Natural killer cell treated with Interleukin-12 subunit alpha and Interleukin-12 subunit beta and Interleukin-15 and Interleukin-18, amount 100 ng/mL, for 72 hours (primary cell): ENCODE measurements at regions not wholly inside any gene's neighbourhood (a gene's known extent, or its start where the extent isn't known, plus 50 kb on each side); places are given as distances from the start of the nearest gene placed in this dataset.

Experiments
- ATAC-seq, 2 donors: fragments of 150-1000 bp; cut with Tn5 transposase in 1 of 2; sonication (Bioruptor Pico), chemical (Tn5 transposase) in 1 of 2; 2 replicates each; pipeline ENCODE4 v1.10.0; 2021
- DNase-seq: peaks from one replicate; pipeline ENCODE4 v3.0.0; 2022; ENCODE audit warnings: low spot score
- H3K27ac Mint-ChIP-seq, 2 donors: 1 replicate in 1 of 2; 2 replicates in 1 of 2; pipeline ENCODE4 v1.8.0; 2022; ENCODE audit warnings: mixed read lengths in 2 of 2, mild to moderate bottlenecking in 1 of 2, moderate library complexity in 1 of 2
- H3K27me3 Mint-ChIP-seq, 2 donors: 1 replicate in 1 of 2; 2 replicates in 1 of 2; pipeline ENCODE4 v1.8.0; 2022; ENCODE audit warnings: mixed read lengths in 2 of 2
- H3K36me3 Mint-ChIP-seq: one replicate; pipeline ENCODE4 v1.8.0; 2022; ENCODE audit warnings: mixed read lengths
- H3K4me1 Mint-ChIP-seq, 2 donors: 1 replicate in 1 of 2; 2 replicates in 1 of 2; pipeline ENCODE4 v1.8.0; 2022; ENCODE audit warnings: low read depth in 2 of 2, mixed read lengths in 2 of 2, mild to moderate bottlenecking in 1 of 2
- H3K4me3 Mint-ChIP-seq: one replicate; pipeline ENCODE4 v1.8.0; 2022; ENCODE audit warnings: mixed read lengths
- H3K9me3 Mint-ChIP-seq: 2 replicates; pipeline ENCODE4 v1.8.0; 2022; ENCODE audit warnings: mixed read lengths

GRCh38 chr9:87097238-87097637, 149.9 kb upstream of the GAS1 start:
- Mint-ChIP-seq H3K4me1 (no peaks in the 10 kb centered on the region), H3K9me3 (no peaks in the 10 kb centered on the region), H3K36me3 (no peaks in the 10 kb centered on the region), H3K4me3 (no peak overlapping the region), H3K27me3 (peaks cover 16 to 34% of the 10 kb centered on the region in 2 donors), H3K27ac (no peak overlapping the region)
- DNase-seq (no peak), ATAC-seq (no peak)

- Mint-ChIP-seq H3K36me3 (no peaks in the 10 kb centered on the region), H3K27me3 (peaks cover 22 to 24% of the 10 kb centered on the region in 2 donors), H3K4me1 (no peaks in the 10 kb centered on the region), H3K4me3 (no peak overlapping the region), H3K27ac (no peak overlapping the region), H3K9me3 (no peaks in the 10 kb centered on the region)
- no peak for DNase-seq
- ATAC-seq, result no peak
Observed at GRCh38 chr9:87099407-87099806, 152.1 kb upstream of the GAS1 start.

- Mint-ChIP-seq H3K9me3 (no peaks in the 10 kb centered on the region), H3K4me3 (no peak overlapping the region), H3K36me3 (no peaks in the 10 kb centered on the region), H3K4me1 (no peaks in the 10 kb centered on the region), H3K27me3 (peaks cover 22 to 26% of the 10 kb centered on the region in 2 donors), H3K27ac (no peak overlapping the region)
- DNase-seq, result no peak
- no peak for ATAC-seq
Observed at GRCh38 chr9:87100001-87100400, 152.7 kb upstream of the GAS1 start.

- H3K36me3 Mint-ChIP-seq, result no peaks in the 10 kb centered on the region
- H3K9me3 Mint-ChIP-seq, result no peaks in the 10 kb centered on the region
- no peak overlapping the region for H3K27ac Mint-ChIP-seq
- no peaks in the 10 kb centered on the region for H3K4me1 Mint-ChIP-seq
- ATAC-seq (no peak), DNase-seq (no peak)
- no peak overlapping the region for H3K4me3 Mint-ChIP-seq
- peaks cover 26 to 45% of the 10 kb centered on the region in 2 donors for H3K27me3 Mint-ChIP-seq
Observed at GRCh38 chr9:87102126-87102525, 154.8 kb upstream of the GAS1 start.

GRCh38 chr9:87107072-87107471, 159.8 kb upstream of the GAS1 start:
- ATAC-seq (no peak), DNase-seq (no peak)
- Mint-ChIP-seq H3K9me3 (peaks cover 2% of the 10 kb centered on the region), H3K27ac (no peak overlapping the region), H3K27me3 (peaks cover 25 to 55% of the 10 kb centered on the region in 2 donors), H3K4me1 (no peaks in the 10 kb centered on the region), H3K36me3 (no peaks in the 10 kb centered on the region), H3K4me3 (no peak overlapping the region)

- Mint-ChIP-seq H3K36me3 (no peaks in the 10 kb centered on the region), H3K27ac (no peak overlapping the region), H3K9me3 (peaks cover 2% of the 10 kb centered on the region), H3K4me3 (no peak overlapping the region), H3K4me1 (no peaks in the 10 kb centered on the region), H3K27me3 (peaks cover 19 to 55% of the 10 kb centered on the region in 2 donors)
- DNase-seq, result no peak
- ATAC-seq, result no peak
Observed at GRCh38 chr9:87108661-87109060, 161.4 kb upstream of the GAS1 start.

- H3K4me1 Mint-ChIP-seq, result no peaks in the 10 kb centered on the region
- H3K9me3 Mint-ChIP-seq, result peaks cover 2% of the 10 kb centered on the region
- no peak overlapping the region for H3K27ac Mint-ChIP-seq
Observed at GRCh38 chr9:87109231-87109631, 161.9 kb upstream of the GAS1 start.

GRCh38 chr9:87109851-87110250, 162.5 kb upstream of the GAS1 start:
- Mint-ChIP-seq H3K27me3 (peaks cover 22 to 64% of the 10 kb centered on the region in 2 donors), H3K9me3 (peaks cover 2% of the 10 kb centered on the region), H3K4me1 (no peaks in the 10 kb centered on the region), H3K27ac (no peak overlapping the region), H3K36me3 (no peaks in the 10 kb centered on the region), H3K4me3 (no peak overlapping the region)
- ATAC-seq (no peak), DNase-seq (no peak)

More at GRCh38 chr9:87109231-87109631, 161.9 kb upstream of the GAS1 start:
- ATAC-seq (no peak), DNase-seq (no peak)
- no peak overlapping the region for H3K4me3 Mint-ChIP-seq
- H3K27me3 Mint-ChIP-seq, result peaks cover 22 to 59% of the 10 kb centered on the region in 2 donors
- no peaks in the 10 kb centered on the region for H3K36me3 Mint-ChIP-seq

GRCh38 chr9:87111010-87111409, 163.7 kb upstream of the GAS1 start:
- no peak overlapping the region for H3K27ac Mint-ChIP-seq

GRCh38 chr9:87112656-87113055, 165.3 kb upstream of the GAS1 start:
- H3K9me3 Mint-ChIP-seq, result peaks cover 2% of the 10 kb centered on the region
- ATAC-seq (no peak), DNase-seq (no peak)
- no peaks in the 10 kb centered on the region for H3K36me3 Mint-ChIP-seq
- peaks cover 17 to 49% of the 10 kb centered on the region in 2 donors for H3K27me3 Mint-ChIP-seq
- no peaks in the 10 kb centered on the region for H3K4me1 Mint-ChIP-seq
- no peak overlapping the region for H3K27ac Mint-ChIP-seq
- H3K4me3 Mint-ChIP-seq, result no peak overlapping the region

More at GRCh38 chr9:87111010-87111409, 163.7 kb upstream of the GAS1 start:
- no peaks in the 10 kb centered on the region for H3K4me1 Mint-ChIP-seq
- ATAC-seq, result no peak
- no peak overlapping the region for H3K4me3 Mint-ChIP-seq
- DNase-seq, result no peak
- peaks cover 2% of the 10 kb centered on the region for H3K9me3 Mint-ChIP-seq
- H3K27me3 Mint-ChIP-seq, result peaks cover 20 to 64% of the 10 kb centered on the region in 2 donors
- no peaks in the 10 kb centered on the region for H3K36me3 Mint-ChIP-seq

GRCh38 chr9:87113874-87114273, 166.6 kb upstream of the GAS1 start:
- H3K4me3 Mint-ChIP-seq, result no peak overlapping the region
- peaks cover 17 to 38% of the 10 kb centered on the region in 2 donors for H3K27me3 Mint-ChIP-seq
- peaks cover 2% of the 10 kb centered on the region for H3K9me3 Mint-ChIP-seq
- ATAC-seq (no peak), DNase-seq (no peak)
- H3K27ac Mint-ChIP-seq, result no peak overlapping the region
- no peaks in the 10 kb centered on the region for H3K36me3 Mint-ChIP-seq
- H3K4me1 Mint-ChIP-seq, result no peaks in the 10 kb centered on the region

GRCh38 chr9:87115785-87116184, 168.5 kb upstream of the GAS1 start:
- no peak for ATAC-seq
- Mint-ChIP-seq H3K36me3 (no peaks in the 10 kb centered on the region), H3K27ac (no peak overlapping the region), H3K4me3 (no peak overlapping the region), H3K27me3 (peaks cover 17 to 31% of the 10 kb centered on the region in 2 donors), H3K4me1 (no peaks in the 10 kb centered on the region), H3K9me3 (no peaks in the 10 kb centered on the region)
- DNase-seq, result no peak

GRCh38 chr9:87116492-87116891, 169.2 kb upstream of the GAS1 start:
- ATAC-seq (no peak), DNase-seq (no peak)
- H3K27me3 Mint-ChIP-seq, result peaks cover 16 to 28% of the 10 kb centered on the region in 2 donors
- H3K36me3 Mint-ChIP-seq, result no peaks in the 10 kb centered on the region
- H3K4me3 Mint-ChIP-seq, result no peak overlapping the region
- H3K27ac Mint-ChIP-seq, result no peak overlapping the region
- H3K4me1 Mint-ChIP-seq, result no peaks in the 10 kb centered on the region
- H3K9me3 Mint-ChIP-seq, result no peaks in the 10 kb centered on the region

GRCh38 chr9:87118594-87118993, 171.3 kb upstream of the GAS1 start:
- H3K4me3 Mint-ChIP-seq, result no peak overlapping the region
- H3K27me3 Mint-ChIP-seq, result peaks cover 18 to 29% of the 10 kb centered on the region in 2 donors
- H3K27ac Mint-ChIP-seq, result no peak overlapping the region
- H3K4me1 Mint-ChIP-seq, result peaks cover 6 to 8% of the 10 kb centered on the region in 2 donors
- DNase-seq (no peak), ATAC-seq (no peak)
- no peaks in the 10 kb centered on the region for H3K9me3 Mint-ChIP-seq
- no peaks in the 10 kb centered on the region for H3K36me3 Mint-ChIP-seq

- H3K27ac Mint-ChIP-seq, result no peak overlapping the region
- H3K36me3 Mint-ChIP-seq, result no peaks in the 10 kb centered on the region
- peaks cover 15 to 23% of the 10 kb centered on the region in 2 donors for H3K27me3 Mint-ChIP-seq
- ATAC-seq, result no peak
- DNase-seq, result no peak
- peaks cover 6 to 8% of the 10 kb centered on the region in 2 donors for H3K4me1 Mint-ChIP-seq
- no peaks in the 10 kb centered on the region for H3K9me3 Mint-ChIP-seq
- no peak overlapping the region for H3K4me3 Mint-ChIP-seq
Observed at GRCh38 chr9:87119328-87119881, 172.1 kb upstream of the GAS1 start.
